K562 (cell line): ENCODE measurements at regions not wholly inside any gene's neighbourhood (a gene's known extent, or its start where the extent isn't known, plus 50 kb on each side); places are given as distances from the start of the nearest gene placed in this dataset.

ENCODE experiments used
- KDM4B ChIP-seq, 2 experiments: fragments of 450-650 bp in 1 of 2; sonication (generic) in 1 of 2; IDR thresholded peaks; 2 replicates each; pipeline ENCODE4 v1.6.1; 2016 to 2017; ENCODE audit warnings: borderline replicate concordance in 2 of 2, antibody characterized with exemption in 1 of 2, low read depth in 1 of 2, mild to moderate bottlenecking in 1 of 2
- POLR2H ChIP-seq: IDR thresholded peaks from 2 replicates; pipeline ENCODE4 v1.6.1; 2016; ENCODE audit warnings: missing genetic modification characterization, low read depth, mild to moderate bottlenecking, control low read depth, missing compliant biosample characterization, moderate library complexity
- SPI1 ChIP-seq: IDR thresholded peaks from 2 replicates; pipeline ENCODE4 v1.6.1; 2011; ENCODE audit warnings: low read depth, low read length, control low read depth, borderline replicate concordance
- ZNF12 ChIP-seq: sonication (generic); formaldehyde crosslinking; IDR thresholded peaks from 2 replicates; pipeline ENCODE4 v1.4.0; 2020; ENCODE audit warnings: mild to moderate bottlenecking, missing genetic modification reagents
- ZNF224 ChIP-seq: sonication (generic); formaldehyde crosslinking; IDR thresholded peaks from 2 replicates; pipeline ENCODE4 v1.8.0; 2022; ENCODE audit warnings: mild to moderate bottlenecking, missing genetic modification reagents
- TF ChIP-seq, protein P1 (sequence below): fragments of 450-650 bp; IDR thresholded peaks from 2 replicates; pipeline ENCODE4 v1.6.1; 2018; ENCODE audit not compliant: partially characterized antibody
- TF ChIP-seq, protein P2 (sequence below): fragments of 200-400 bp; formaldehyde crosslinking; IDR thresholded peaks from 2 replicates; pipeline ENCODE4 v1.6.1; 2017; ENCODE audit warnings: mild to moderate bottlenecking, low read depth, low read length, moderate library complexity
- TF ChIP-seq, protein P3 (sequence below): fragments of 450-650 bp; formaldehyde crosslinking; conservative IDR thresholded peaks from 2 replicates; pipeline ENCODE4 v1.4.0; 2022; ENCODE audit warnings: mild to moderate bottlenecking, missing genetic modification characterization

DNA sequence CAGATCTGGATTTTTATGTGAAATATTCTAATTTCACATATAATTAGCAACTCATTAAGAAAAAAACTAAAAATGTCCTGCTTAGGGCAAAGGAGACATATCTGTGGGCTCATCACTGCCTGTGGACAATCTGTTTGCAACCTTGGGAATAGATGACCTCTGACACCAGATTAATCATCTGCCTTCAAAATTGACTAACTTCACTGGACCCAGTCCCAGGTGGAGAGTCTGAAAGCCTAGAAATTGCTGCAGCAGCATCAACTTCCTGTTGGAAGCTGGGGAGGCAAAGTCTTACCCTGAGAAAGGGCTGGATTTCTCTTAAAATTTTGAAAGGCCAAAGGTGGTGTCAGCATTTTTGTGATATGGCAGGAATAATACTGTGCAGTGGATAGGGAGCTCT is 76.3 kb upstream of the TNC start (continued):
- TF ChIP-seq, protein P1, sequence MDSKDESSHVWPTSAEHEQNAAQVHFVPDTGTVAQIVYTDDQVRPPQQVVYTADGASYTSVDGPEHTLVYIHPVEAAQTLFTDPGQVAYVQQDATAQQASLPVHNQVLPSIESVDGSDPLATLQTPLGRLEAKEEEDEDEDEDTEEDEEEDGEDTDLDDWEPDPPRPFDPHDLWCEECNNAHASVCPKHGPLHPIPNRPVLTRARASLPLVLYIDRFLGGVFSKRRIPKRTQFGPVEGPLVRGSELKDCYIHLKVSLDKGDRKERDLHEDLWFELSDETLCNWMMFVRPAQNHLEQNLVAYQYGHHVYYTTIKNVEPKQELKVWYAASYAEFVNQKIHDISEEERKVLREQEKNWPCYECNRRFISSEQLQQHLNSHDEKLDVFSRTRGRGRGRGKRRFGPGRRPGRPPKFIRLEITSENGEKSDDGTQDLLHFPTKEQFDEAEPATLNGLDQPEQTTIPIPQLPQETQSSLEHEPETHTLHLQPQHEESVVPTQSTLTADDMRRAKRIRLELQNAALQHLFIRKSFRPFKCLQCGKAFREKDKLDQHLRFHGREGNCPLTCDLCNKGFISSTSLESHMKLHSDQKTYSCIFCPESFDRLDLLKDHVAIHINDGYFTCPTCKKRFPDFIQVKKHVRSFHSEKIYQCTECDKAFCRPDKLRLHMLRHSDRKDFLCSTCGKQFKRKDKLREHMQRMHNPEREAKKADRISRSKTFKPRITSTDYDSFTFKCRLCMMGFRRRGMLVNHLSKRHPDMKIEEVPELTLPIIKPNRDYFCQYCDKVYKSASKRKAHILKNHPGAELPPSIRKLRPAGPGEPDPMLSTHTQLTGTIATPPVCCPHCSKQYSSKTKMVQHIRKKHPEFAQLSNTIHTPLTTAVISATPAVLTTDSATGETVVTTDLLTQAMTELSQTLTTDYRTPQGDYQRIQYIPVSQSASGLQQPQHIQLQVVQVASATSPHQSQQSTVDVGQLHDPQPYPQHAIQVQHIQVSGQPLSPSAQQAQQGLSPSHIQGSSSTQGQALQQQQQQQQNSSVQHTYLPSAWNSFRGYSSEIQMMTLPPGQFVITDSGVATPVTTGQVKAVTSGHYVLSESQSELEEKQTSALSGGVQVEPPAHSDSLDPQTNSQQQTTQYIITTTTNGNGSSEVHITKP: no peak
- TF ChIP-seq SPI1 (no peak), ZNF12 (no peak), POLR2H (tag) (no peak), ZNF224 (CRISPR knock-in tag) (no peak), KDM4B (IDR thresholded peaks at IDR 0.05; ENCODE audit: borderline replicate concordance in 2 of 2, low read depth in 1 of 2) (no peak)
- TF ChIP-seq, protein P2, sequence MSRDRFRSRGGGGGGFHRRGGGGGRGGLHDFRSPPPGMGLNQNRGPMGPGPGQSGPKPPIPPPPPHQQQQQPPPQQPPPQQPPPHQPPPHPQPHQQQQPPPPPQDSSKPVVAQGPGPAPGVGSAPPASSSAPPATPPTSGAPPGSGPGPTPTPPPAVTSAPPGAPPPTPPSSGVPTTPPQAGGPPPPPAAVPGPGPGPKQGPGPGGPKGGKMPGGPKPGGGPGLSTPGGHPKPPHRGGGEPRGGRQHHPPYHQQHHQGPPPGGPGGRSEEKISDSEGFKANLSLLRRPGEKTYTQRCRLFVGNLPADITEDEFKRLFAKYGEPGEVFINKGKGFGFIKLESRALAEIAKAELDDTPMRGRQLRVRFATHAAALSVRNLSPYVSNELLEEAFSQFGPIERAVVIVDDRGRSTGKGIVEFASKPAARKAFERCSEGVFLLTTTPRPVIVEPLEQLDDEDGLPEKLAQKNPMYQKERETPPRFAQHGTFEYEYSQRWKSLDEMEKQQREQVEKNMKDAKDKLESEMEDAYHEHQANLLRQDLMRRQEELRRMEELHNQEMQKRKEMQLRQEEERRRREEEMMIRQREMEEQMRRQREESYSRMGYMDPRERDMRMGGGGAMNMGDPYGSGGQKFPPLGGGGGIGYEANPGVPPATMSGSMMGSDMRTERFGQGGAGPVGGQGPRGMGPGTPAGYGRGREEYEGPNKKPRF: no peak
- TF ChIP-seq, protein P3, sequence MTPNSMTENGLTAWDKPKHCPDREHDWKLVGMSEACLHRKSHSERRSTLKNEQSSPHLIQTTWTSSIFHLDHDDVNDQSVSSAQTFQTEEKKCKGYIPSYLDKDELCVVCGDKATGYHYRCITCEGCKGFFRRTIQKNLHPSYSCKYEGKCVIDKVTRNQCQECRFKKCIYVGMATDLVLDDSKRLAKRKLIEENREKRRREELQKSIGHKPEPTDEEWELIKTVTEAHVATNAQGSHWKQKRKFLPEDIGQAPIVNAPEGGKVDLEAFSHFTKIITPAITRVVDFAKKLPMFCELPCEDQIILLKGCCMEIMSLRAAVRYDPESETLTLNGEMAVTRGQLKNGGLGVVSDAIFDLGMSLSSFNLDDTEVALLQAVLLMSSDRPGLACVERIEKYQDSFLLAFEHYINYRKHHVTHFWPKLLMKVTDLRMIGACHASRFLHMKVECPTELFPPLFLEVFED (CRISPR knock-in tag): no peak
